ENCODE measurements at regions not wholly inside any gene's neighbourhood (a gene's known extent, or its start where the extent isn't known, plus 50 kb on each side); places are given as distances from the start of the nearest gene placed in this dataset.
A peak's percentile ranks its signal among the peaks of the same experiment; 100 is the strongest.
"Not testable (repeated sequence)": the region's sequence is repeated elsewhere in the genome, so short reads cannot be mapped to it uniquely, and the experiment has no call there.

GRCh38 chr3:69647511-69648110 is 91.7 kb upstream of the MITF start:
- no peak for DNase-seq (ENCODE audit: low read depth)

- DNase-seq (ENCODE audit: low read depth), result no peak
These were observed 92.2 kb upstream of the MITF start for GRCh38 chr3:69647081-69647480.

GRCh38 chr3:69646287-69647067 is 92.8 kb upstream of the MITF start:
- no peak for DNase-seq (ENCODE audit: low read depth)

- no peak for DNase-seq (ENCODE audit: low read depth)
These were observed 96.7 kb upstream of the MITF start for GRCh38 chr3:69642606-69643005.

GRCh38 chr3:69639851-69640250 is 99.4 kb upstream of the MITF start:
- DNase-seq (ENCODE audit: low read depth), result no peak

GRCh38 chr3:69628951-69629350 is 110.3 kb upstream of the MITF start:
- peak; percentile 65 for DNase-seq (ENCODE audit: low read depth)

GRCh38 chr3:69613286-69613685 is 126.0 kb upstream of the MITF start:
- no peak for DNase-seq (ENCODE audit: low read depth)

- no peak for DNase-seq (ENCODE audit: low read depth)
These were observed 126.5 kb upstream of the MITF start for GRCh38 chr3:69612791-69613190.

- DNase-seq (ENCODE audit: low read depth), result not testable (repeated sequence)
These were observed 129.7 kb upstream of the MITF start for GRCh38 chr3:69609566-69609965.

GRCh38 chr3:69607466-69608305 is 131.6 kb upstream of the MITF start:
- DNase-seq (ENCODE audit: low read depth), result no peak

GRCh38 chr3:69605867-69606266 is 133.4 kb upstream of the MITF start:
- DNase-seq (ENCODE audit: low read depth), result no peak

GRCh38 chr3:69604735-69605450 is 134.4 kb upstream of the MITF start:
- DNase-seq (ENCODE audit: low read depth), result no peak

- no peak for DNase-seq (ENCODE audit: low read depth)
These were observed 137.2 kb upstream of the MITF start for GRCh38 chr3:69602112-69602511.

GRCh38 chr3:69594286-69594685 is 145.0 kb upstream of the MITF start:
- no peak for DNase-seq (ENCODE audit: low read depth)

GRCh38 chr3:69591164-69591736 is 148.0 kb upstream of the MITF start:
- DNase-seq (ENCODE audit: low read depth), result no peak

GRCh38 chr3:69590111-69590510 is 149.2 kb upstream of the MITF start:
- no peak for DNase-seq (ENCODE audit: low read depth)

- no peak for DNase-seq (ENCODE audit: low read depth)
These were observed 151.1 kb upstream of the MITF start for GRCh38 chr3:69588170-69588569.

- no peak for DNase-seq (ENCODE audit: low read depth)
These were observed 153.8 kb upstream of the MITF start for GRCh38 chr3:69585472-69585871.

GRCh38 chr3:69582044-69582443 is 157.2 kb upstream of the MITF start:
- no peak for DNase-seq (ENCODE audit: low read depth)

- DNase-seq (ENCODE audit: low read depth), result no peak
These were observed 159.8 kb upstream of the MITF start for GRCh38 chr3:69579306-69580041.

GRCh38 chr3:69569520-69569919 is 169.7 kb upstream of the MITF start:
- DNase-seq (ENCODE audit: low read depth), result no peak
